GM19351 (cell line): ENCODE measurements at regions not wholly inside any gene's neighbourhood (a gene's known extent, or its start where the extent isn't known, plus 50 kb on each side); places are given as distances from the start of the nearest gene placed in this dataset.

ENCODE experiments used
- ATAC-seq: cut with Tn5 transposase; IDR thresholded peaks from one replicate; pipeline ENCODE4 v1.9.1; 2021; ENCODE audit warnings: mild to moderate bottlenecking, moderate library complexity; ENCODE audit not compliant: unreplicated experiment

DNA sequence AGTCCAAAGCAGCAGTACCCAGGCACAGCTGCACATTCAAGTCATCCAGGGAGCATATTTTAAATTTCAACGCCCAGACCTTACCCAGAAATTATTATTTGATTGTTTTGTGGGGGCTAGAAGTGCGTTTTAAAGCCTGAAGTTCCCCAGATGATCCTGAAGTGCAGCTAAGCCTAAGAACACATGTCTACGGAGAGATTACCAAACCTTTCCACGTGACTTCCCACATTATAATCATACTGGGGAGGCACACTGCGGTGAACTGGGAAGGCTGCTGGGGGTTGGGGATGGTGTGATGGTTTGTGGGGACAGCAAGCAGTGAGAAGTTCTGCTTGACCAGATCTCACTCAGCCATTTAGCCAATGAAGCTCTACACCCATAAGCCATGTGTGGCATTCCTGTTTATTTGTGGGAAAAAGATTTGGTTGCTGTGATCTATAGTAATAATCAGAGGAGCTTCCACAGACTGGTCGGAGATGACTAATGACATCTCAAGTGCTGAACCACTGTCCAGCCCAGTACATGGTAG is 93.4 kb upstream of the CDH6 start:
- ATAC-seq, result no peak

DNA sequence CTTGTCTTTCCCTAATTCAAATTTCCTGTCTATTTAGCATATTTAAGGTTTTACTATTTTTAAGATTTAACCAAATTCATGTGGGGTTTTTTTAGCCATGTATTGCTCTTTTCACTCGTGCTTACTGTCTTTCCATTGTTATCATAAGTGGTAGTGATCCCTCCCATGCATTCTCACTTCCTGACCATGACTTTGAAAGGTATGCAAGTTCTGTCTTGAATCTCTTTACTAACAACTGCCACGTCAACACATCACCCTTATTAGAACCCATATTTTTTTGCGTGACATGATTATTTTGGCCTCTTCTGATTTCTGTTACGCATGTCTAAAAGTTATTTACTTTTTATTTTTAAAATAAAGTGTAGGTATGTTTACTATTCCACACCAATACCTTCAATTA is 94.7 kb upstream of the CDH6 start:
- no peak for ATAC-seq

DNA sequence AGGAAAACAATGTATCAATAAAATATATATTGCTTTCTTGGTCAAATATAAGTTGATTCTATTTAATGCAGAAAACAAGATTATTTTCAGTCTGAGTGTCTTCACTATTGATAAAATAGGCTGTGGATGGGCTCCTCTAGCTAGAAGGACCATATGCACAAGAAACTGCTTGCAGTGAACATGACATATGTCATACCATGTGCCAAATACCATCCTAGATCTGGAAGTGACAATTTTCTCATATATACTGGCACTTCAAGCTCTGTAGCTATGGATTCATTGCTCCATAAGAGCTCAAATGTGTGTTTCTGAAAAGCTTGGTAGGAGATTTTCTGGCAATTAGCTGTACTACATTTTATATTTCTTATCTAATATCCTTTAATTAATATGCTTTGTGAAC is 95.6 kb upstream of the CDH6 start:
- ATAC-seq, result no peak

DNA sequence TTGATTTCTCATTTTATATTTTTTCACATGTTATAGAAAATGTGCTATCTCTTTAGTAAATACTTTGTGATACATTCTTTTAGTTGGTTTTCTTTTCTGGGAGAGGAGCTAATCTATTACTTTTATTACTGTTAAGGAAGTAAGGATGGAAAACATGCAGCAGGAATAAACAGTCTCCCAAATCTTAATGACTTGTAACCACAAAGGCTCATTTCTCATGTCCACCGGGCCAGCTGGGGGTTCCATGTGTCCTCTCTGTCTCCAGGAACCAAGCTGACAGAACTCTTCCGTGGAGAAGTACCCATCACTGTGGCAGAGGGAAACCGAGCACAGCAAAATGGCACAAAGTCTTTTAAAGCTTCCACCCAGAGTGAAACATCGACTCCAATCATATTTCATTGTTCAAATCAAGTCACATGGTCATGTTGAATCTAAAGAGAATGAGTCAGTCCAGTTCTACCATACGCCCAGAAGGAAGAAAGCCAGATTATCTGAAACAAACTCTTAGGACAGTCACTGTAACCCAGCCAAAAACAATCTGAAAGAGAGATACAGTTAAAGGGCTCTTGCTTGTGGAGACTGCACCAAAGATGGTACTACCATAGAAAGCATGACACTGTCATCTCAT is 97.1 kb upstream of the CDH6 start:
- no peak for ATAC-seq

DNA sequence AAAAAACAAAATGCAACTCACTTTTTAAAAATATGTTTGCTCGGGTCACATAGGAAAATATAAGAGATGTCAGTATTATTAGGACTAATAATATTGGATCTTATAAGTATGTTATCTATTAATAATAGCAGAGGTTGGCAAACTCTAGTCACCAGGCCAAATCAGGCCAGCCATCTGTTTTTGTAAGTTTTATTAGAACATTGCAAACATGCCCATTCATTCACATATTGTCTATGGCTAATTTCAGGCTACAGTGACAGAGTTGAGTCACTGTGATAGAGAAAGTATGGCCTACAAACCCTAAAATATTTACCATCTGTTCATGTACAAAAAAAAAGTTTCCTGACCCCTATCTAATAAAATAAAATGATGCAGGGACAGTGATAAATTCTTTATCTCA is 97.7 kb upstream of the CDH6 start:
- no peak for ATAC-seq

DNA sequence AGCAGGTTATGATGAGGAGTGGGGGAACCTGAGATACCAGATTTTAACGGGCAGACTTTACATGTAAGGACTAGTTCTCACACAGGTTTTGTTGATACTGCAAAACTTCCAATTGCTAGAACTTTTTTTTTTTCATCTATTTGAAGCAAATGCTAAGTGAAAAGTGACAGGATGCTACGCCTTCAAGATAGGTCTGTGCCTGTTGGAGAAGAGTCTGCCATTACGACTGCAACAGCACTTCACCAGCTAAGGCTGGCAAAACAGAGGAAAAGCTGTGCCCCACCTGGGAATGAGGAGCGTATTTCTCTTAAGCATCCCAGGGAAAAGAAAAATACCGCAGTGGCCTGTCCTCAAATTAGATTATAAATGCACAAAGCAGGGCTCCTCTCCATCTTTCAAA is 102.0 kb upstream of the CDH6 start:
- ATAC-seq, result no peak

DNA sequence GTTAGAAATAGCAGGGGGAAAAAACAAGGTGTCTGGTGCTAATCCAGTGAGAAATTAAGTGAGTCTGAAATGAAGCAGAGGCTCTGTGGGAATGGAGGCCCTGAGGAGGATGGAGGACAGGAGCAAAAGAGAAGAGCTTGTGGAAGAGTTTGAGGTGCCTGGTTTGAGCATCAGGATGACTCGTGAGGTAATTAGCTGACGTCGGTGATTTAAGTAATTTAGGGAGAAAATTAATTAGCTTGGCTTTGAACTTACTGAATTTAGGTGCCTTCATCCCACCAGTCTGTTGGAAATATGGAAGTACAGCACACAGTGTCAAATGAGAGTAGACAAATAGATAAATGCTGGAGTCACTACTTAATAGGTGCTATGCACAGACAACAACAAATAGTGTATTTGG is 103.0 kb upstream of the CDH6 start:
- no peak for ATAC-seq

DNA sequence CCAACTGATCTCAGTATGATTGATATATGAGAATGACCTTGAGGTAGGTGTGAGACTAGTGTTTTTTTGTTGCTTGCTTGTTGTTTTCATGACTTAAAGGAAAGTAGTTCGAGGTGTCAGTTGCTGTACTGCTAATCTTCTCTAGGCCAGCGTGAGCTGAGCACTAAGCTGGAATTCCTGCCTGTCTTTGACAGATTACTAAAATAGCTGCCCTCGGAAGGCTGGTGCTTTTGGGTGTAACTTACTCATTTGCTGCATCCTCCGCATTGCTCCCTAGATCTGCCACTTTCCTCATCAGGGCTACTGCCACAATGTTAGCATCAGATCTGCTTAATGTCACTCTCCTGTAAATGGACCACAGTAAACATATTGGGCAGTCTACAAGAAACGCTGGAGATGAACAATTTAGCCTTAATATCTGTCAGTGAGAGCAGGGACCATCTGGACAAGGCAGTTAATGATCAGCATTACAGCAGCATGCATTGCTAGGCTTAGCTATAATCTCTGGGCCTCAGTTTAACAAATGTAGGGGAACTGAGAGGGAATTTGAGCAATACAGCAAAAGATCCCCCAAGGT is 106.6 kb upstream of the CDH6 start:
- ATAC-seq, result no peak

DNA sequence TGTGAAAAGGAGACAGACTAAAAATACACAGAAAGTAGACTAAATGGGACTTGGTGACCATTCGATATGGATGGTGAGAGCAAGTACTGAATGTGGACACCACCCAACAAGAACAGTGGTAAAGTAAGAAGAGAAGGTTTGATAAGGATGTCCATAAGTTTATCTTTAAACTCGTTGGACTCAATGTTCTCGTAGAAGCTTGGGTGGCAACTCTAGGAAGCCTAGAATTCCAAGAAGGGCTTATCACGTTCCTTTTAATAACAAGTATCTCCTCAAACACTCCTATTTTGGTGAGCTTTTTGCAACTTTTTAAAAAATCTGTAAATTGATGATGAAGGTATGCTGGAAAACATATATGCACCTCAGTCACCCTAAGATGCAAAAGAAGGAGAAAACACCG is 108.6 kb upstream of the CDH6 start:
- ATAC-seq, result no peak

DNA sequence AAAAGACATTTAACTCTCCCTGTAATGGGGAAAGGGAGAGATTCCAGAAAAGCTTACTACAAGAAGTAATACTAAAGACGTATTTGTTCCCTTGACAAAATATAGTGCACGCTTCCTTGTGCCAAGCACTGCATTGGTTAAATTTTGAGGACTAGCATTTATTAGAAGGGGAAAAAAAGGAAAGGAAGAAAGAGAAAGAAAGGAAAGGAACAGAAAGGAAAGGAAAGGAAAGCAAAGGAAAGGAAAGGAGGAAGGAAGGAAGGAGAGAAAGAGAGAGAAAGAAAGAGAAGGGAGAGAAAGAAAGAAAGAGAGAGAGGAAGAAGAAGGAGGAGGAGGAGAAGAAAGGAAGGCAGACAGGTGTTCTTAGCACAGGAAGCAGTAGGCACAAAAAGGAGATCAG is 110.1 kb upstream of the CDH6 start:
- no peak for ATAC-seq

DNA sequence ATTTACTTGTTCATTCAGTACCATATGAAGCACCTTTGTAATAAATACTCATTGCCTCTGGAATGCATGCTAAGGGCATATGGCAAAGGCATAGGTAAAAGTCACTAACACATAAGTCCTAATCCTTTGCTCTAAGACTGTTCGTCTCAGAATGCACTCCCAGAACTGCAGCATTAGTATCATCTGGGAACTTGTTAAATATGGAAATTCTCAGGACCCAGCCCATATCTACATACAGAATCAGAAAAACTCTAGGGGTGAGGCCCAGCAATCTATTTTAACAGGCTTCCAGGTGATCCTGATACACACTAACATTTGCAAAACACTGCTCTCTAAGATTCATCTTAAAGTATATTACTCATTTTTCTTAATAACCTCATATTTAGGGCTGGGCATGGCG is 113.8 kb upstream of the CDH6 start:
- ATAC-seq, result no peak

DNA sequence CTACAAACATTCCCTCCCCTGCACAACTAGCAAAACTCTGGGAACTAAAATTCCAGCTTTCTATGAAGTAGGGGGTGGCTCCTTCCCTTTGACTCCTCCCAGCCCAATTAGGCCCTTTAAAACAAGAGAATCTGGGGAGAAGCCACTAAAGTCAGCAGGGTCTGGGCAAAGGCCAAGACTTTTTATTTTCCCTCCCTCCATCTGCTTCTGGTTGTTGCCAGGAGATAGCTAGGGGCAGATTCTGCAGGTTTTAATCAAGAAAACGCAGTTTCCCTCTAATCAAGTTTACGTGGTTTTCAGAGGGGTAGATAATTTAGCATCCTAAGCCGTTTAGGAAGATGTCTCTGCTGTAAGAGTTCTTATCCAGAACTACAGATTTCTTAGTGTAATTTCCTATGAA is 114.5 kb upstream of the CDH6 start:
- no peak for ATAC-seq

DNA sequence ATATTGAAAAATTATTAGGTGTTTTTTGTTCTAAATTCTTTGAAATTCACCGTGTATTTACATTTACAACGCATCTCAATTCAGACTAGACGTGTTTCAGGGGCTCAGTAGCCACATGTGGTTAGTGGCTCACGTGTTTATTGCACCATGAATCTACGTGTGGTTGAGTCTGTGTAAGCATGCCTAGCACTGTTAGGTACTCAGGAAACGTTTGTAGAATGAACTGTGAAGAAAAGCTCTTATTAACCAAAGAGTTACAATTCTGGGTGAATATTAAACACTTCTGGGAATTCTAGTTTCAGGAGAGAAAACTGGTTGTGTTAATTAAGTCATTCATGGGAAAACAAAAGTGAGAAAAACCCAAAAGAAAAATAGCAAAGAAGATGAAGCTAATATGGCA is 117.5 kb upstream of the CDH6 start:
- ATAC-seq, result no peak

DNA sequence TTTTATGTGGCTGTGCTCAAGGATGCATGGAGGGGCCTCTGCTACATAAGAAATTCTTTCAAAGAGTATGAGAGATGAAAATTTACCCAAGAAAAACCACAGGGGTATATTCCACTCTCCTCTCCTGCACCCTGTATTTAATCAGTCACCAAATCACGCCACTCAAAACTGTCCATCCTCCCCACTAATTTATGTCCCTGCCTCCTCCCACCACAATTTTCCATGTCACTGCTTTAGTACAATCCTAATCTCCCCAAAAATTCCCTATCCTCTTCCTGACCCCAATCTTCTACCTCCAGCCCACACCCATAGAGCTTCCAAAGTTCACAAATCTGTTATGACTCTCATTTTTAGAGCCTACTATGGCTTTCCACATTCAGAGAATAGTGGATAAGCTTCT is 125.2 kb upstream of the CDH6 start:
- no peak for ATAC-seq

DNA sequence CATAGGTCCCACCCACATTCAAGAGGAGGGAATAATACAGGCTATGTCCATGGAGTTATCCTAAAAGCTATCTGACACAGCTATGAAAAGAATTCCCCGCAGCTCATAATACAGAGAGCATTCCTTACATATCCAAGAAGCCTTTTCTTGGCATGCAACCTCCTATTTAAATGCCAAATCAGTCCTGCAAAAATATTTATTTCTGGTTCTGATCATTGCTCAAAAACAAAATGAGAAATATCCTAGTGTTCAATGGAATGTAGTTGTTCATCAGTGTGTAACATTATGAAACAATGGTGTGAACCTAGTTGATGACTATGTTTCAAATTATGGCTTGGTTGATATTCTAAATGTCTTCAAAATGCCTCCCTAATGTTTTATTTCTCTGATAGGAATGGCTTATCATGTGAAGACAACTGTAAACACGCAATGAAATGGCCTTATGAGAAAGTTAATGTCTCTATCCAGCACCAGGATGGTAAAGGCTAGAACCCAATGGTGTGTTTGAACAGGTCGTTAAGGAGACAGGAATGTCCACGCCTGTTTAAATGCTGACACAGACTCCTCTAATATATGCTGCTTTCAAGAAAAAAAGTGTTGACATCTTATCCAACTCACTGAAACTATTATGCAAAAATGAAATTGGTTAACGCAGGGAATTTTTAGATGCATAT is 126.7 kb upstream of the CDH6 start:
- no peak for ATAC-seq

DNA sequence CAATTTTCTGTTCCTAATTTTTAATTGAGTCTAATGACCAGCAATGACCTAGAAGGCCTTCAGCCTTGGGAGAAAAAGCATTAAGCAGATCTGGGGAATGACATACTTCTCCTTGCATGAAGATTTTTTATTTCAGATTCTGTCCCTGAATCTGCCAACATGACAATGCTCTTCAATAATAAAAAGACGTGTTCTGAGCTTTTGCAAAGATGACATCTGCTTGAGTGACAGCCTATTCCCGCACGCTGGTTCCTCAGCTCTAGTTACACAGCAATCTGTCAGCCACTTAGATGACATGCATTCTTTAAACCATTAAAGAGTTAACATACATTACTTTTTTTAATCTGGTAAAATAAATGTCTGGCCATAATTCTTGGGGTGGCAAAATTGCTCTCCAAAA is 129.3 kb upstream of the CDH6 start:
- no peak for ATAC-seq

DNA sequence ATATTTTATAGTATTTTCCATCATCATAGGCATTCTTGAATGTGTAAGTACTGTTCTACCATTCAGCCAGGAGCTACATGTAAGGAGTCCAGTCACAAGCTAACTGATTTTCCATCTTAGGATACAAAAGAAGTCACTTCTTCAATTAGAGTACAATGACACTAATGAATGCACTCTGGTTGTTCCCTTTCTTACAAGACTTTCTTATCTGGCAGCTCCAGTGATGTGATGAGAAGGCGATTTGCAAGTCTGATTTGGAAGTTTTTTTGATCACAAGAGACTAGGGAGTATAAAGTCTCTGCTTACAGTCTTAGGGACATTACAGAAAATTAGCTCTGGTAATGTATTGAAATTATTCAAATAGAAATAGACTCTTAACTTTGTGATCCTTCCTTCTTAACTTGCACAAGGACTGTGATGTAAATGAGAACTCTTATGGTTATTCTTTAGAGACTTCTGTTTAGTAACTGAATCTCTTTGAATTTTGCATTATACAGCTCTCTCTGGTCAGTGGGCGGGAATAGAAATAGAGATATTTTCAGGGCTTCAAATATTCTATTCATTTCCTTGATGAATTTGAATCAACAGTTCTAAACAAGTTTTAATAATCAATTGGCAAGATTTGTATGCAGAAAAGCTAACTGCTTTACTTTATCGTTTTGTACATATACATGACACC is 130.4 kb upstream of the CDH6 start:
- ATAC-seq, result no peak

DNA sequence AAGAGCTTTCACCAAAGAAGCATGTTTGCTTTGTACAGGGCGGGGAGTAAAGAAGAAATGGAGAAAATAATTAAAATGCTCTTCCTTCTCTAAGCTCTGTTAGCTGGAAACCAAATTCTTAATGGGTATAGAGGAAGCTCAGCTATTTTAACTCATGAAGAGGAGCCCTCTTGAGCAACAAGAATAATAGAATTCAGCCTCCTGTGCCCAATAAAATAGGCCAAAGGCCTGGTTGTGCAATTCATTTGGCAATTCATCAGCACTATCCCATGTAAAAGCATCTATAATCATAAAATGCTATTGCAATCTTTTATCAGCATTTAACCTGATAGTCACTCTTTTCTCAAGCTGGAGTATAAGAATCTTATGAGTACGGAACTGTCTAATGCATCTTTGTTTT is 133.6 kb upstream of the CDH6 start:
- no peak for ATAC-seq

DNA sequence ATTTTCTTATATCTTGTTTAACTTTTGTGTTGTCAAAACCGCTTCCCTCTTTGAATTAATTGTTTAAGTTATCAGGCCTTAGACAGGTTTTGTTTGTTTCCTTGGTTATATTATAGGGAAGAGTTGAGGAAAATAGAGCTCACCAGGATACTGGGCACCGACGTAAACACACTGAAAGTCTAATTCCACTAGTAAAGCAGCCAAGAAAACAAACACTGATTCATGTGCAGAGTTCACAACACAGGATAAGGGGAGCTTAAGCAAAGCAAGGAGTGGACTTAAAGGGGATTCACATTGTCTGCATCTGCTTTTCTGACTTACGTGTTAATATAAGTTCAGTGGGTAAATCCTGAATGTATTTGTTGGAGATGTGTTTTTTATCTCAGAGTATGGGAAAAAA is 139.0 kb upstream of the CDH6 start:
- ATAC-seq, result no peak

DNA sequence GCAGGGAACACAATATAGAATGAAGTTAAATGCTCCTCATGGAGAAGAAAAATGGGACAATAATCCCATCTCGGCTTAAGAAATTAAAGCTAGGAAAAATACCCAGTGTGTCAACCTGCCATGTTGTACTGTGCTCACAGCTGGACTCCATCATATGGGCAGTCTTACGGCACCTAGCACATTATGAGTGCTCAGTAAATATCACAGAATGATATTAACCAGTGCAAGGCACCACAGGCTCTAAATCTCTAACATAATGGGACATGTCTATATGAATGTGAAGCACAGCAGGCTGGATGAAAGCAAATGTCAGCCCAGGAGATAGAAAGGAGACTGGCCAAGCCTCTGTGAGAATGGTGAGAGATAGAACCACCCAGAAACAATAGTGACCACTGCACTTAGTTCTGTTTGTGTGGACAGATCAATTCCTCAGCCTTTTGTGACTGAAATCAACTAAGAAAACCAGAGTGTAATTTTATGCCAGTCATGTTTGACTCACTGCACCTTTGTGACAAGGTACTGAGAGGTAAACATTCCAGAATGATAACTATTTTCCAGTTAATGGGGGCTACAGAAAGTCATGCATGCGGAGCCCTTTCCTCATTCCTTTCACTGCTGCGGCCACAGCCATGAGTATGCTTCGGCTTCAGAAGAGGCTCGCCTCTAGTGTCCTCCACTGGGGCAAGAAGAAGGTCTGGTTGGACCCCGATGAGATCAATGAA is 140.4 kb upstream of the CDH6 start:
- ATAC-seq, result no peak

DNA sequence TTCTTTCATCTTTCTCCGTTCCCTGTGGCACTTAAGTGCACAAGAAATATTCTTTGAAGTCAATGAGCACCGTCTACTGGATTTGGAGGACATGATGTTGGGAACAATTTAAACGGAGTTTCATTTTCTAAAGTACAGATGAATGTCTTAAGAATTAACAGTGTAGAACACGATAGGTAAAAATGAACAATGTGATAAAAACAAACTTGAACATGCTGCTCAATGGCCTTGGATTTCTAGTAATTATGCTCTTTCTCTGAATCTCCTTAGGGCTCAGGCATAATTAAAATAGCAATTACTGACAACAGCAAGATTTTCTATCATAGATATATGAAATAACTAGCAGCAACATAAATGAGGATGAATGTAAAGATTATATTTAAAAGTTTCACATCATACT is 142.2 kb upstream of the CDH6 start:
- no peak for ATAC-seq
